MM.1S (cell line): ENCODE measurements at regions not wholly inside any gene's neighbourhood (a gene's known extent, or its start where the extent isn't known, plus 50 kb on each side); places are given as distances from the start of the nearest gene placed in this dataset.

Experiments used
- DNase-seq: peaks from one replicate; pipeline ENCODE4 v3.0.0-alpha.2; 2015
- H2AFZ ChIP-seq: fragments of 300-600 bp; sonication (generic); 2 replicates; pipeline ENCODE4 v1.6.0; 2016; ENCODE audit warnings: antibody characterized with exemption, low read length
- H3F3A ChIP-seq: fragments of 300-600 bp; sonication (generic); 2 replicates; pipeline ENCODE4 v1.6.1; 2016; ENCODE audit warnings: mild to moderate bottlenecking, antibody characterized with exemption, low read length, moderate library complexity, mixed read lengths; ENCODE audit not compliant: insufficient read depth
- H3K27ac ChIP-seq: fragments of 300-600 bp; sonication (generic); 2 replicates; pipeline ENCODE4 v1.5.1; 2016; ENCODE audit warnings: mild to moderate bottlenecking, low read length
- H3K27me3 ChIP-seq: fragments of 300-600 bp; sonication (generic); replicated peaks from 2 replicates; pipeline ENCODE4 v1.6.0; 2016; ENCODE audit warnings: low read length; ENCODE audit not compliant: insufficient read depth
- H3K36me3 ChIP-seq: fragments of 300-600 bp; sonication (generic); replicated peaks from 2 replicates; pipeline ENCODE4 v1.6.1; 2016; ENCODE audit warnings: mild to moderate bottlenecking, low read length, mixed read lengths; ENCODE audit not compliant: insufficient read depth
- H3K4me1 ChIP-seq: fragments of 300-600 bp; sonication (generic); 2 replicates; pipeline ENCODE4 v1.6.1; 2016; ENCODE audit warnings: low read length, mixed read lengths
- H3K4me2 ChIP-seq: fragments of 300-600 bp; sonication (generic); 2 replicates; pipeline ENCODE4 v1.6.0; 2016; ENCODE audit warnings: low read depth, low read length
- H3K4me3 ChIP-seq: fragments of 300-600 bp; sonication (generic); 2 replicates; pipeline ENCODE4 v1.5.1; 2016; ENCODE audit warnings: low read length, mixed read lengths
- H3K79me2 ChIP-seq: fragments of 300-600 bp; sonication (generic); 2 replicates; pipeline ENCODE4 v1.6.1; 2016; ENCODE audit warnings: mixed run types, low read length, mixed read lengths
- H3K9ac ChIP-seq: fragments of 300-600 bp; sonication (generic); 2 replicates; pipeline ENCODE4 v1.6.1; 2016; ENCODE audit warnings: low read length, mixed read lengths
- H3K9me2 ChIP-seq: fragments of 300-600 bp; sonication (generic); replicated peaks from 2 replicates; pipeline ENCODE4 v1.6.1; 2016; ENCODE audit warnings: mild to moderate bottlenecking, low read length, mixed read lengths; ENCODE audit not compliant: insufficient read depth
- H3K9me3 ChIP-seq: fragments of 300-600 bp; sonication (generic); replicated peaks from 2 replicates; pipeline ENCODE4 v1.6.1; 2016; ENCODE audit warnings: mild to moderate bottlenecking, low read length, mixed read lengths; ENCODE audit not compliant: insufficient read depth
- H4K20me1 ChIP-seq: fragments of 300-600 bp; sonication (generic); 2 replicates; pipeline ENCODE4 v1.6.1; 2016; ENCODE audit warnings: mild to moderate bottlenecking, low read length, moderate library complexity, mixed read lengths; ENCODE audit not compliant: insufficient read depth
- EZH2 ChIP-seq: fragments of 300-600 bp; sonication (generic); optimal IDR thresholded peaks from 2 replicates; pipeline ENCODE3; 2017; ENCODE audit warnings: low read depth, mild to moderate bottlenecking, antibody characterized with exemption, low read length, mixed read lengths
- EZH2phosphoT487 ChIP-seq: fragments of 300-600 bp; sonication (generic); IDR thresholded peaks from 2 replicates; pipeline ENCODE4 v1.6.1; 2018; ENCODE audit warnings: antibody characterized with exemption, low read length
- TF ChIP-seq, protein P1 (sequence below): fragments of 300-600 bp; sonication (generic); IDR thresholded peaks from 2 replicates; pipeline ENCODE4 v1.5.1; 2016; ENCODE audit warnings: antibody characterized with exemption, low read length, mixed read lengths

DNA sequence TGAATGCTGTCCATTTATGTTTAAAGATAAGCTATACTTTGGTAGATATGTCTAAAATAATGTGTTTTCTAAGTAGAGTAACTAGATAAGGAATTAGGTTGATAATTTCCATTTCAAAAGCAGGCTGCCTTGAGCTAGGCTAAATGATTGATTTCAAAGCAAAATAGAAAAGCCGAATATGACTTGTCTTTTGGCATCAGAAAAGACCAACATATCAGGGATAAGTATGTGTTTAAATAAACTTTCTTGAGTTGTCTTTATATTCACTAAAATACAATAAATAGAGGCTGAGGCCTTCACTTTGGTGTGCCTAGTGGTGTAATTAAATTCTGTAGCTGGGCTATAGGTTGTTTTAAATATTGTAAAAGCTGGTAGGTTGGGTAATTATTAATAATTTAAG lies 569.0 kb downstream of the TAF11L14 start:
- Histone ChIP-seq H3F3A (no peaks in the 10 kb centered on the region), H4K20me1 (no peaks in the 10 kb centered on the region), H2AFZ (no peak overlapping the region), H3K4me1 (no peaks in the 10 kb centered on the region), H3K9me2 (no peaks in the 10 kb centered on the region), H3K79me2 (no peaks in the 10 kb centered on the region), H3K4me2 (no peak overlapping the region), H3K9ac (no peak overlapping the region), H3K36me3 (no peaks in the 10 kb centered on the region), H3K27me3 (no peaks in the 10 kb centered on the region), H3K4me3 (no peak overlapping the region), H3K27ac (no peak overlapping the region), H3K9me3 (no peaks in the 10 kb centered on the region)
- TF ChIP-seq, protein P1, sequence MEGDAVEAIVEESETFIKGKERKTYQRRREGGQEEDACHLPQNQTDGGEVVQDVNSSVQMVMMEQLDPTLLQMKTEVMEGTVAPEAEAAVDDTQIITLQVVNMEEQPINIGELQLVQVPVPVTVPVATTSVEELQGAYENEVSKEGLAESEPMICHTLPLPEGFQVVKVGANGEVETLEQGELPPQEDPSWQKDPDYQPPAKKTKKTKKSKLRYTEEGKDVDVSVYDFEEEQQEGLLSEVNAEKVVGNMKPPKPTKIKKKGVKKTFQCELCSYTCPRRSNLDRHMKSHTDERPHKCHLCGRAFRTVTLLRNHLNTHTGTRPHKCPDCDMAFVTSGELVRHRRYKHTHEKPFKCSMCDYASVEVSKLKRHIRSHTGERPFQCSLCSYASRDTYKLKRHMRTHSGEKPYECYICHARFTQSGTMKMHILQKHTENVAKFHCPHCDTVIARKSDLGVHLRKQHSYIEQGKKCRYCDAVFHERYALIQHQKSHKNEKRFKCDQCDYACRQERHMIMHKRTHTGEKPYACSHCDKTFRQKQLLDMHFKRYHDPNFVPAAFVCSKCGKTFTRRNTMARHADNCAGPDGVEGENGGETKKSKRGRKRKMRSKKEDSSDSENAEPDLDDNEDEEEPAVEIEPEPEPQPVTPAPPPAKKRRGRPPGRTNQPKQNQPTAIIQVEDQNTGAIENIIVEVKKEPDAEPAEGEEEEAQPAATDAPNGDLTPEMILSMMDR, result no peak
- TF ChIP-seq EZH2 (no peak), EZH2phosphoT487 (no peak)
- DNase-seq, result no peak

- H3K36me3 ChIP-seq, result no peaks in the 10 kb centered on the region
- no peaks in the 10 kb centered on the region for H3F3A ChIP-seq
- no peak overlapping the region for H3K4me3 ChIP-seq
- no peaks in the 10 kb centered on the region for H3K9me3 ChIP-seq
- no peak for TF ChIP-seq EZH2
- TF ChIP-seq, protein P1, result no peak
- TF ChIP-seq EZH2phosphoT487, result no peak
- H3K4me1 ChIP-seq, result no peaks in the 10 kb centered on the region
- H2AFZ ChIP-seq, result no peak overlapping the region
- H3K9ac ChIP-seq, result no peak overlapping the region
- DNase-seq, result no peak
- H3K27ac ChIP-seq, result no peak overlapping the region
- no peaks in the 10 kb centered on the region for H4K20me1 ChIP-seq
- H3K4me2 ChIP-seq, result no peak overlapping the region
- H3K79me2 ChIP-seq, result no peaks in the 10 kb centered on the region
- H3K9me2 ChIP-seq, result no peaks in the 10 kb centered on the region
- no peaks in the 10 kb centered on the region for H3K27me3 ChIP-seq
These were observed 579.4 kb downstream of the TAF11L14 start for GRCh38 chr5:18213666-18214065.

GRCh38 chr5:18216016-18216415 lies 581.8 kb downstream of the TAF11L14 start:
- Histone ChIP-seq H3K9me2 (no peaks in the 10 kb centered on the region), H3K4me3 (no peak overlapping the region), H3F3A (no peaks in the 10 kb centered on the region), H3K9me3 (no peaks in the 10 kb centered on the region), H3K36me3 (no peaks in the 10 kb centered on the region), H4K20me1 (no peaks in the 10 kb centered on the region), H3K27me3 (no peaks in the 10 kb centered on the region), H3K4me2 (no peak overlapping the region), H2AFZ (no peak overlapping the region), H3K27ac (no peak overlapping the region), H3K4me1 (no peaks in the 10 kb centered on the region), H3K9ac (no peak overlapping the region), H3K79me2 (no peaks in the 10 kb centered on the region)
- TF ChIP-seq, protein P1, result no peak
- TF ChIP-seq EZH2phosphoT487 (no peak), EZH2 (no peak)
- no peak for DNase-seq
